ENCODE measurements at regions not wholly inside any gene's neighbourhood (a gene's known extent, or its start where the extent isn't known, plus 50 kb on each side); places are given as distances from the start of the nearest gene placed in this dataset.

DNA sequence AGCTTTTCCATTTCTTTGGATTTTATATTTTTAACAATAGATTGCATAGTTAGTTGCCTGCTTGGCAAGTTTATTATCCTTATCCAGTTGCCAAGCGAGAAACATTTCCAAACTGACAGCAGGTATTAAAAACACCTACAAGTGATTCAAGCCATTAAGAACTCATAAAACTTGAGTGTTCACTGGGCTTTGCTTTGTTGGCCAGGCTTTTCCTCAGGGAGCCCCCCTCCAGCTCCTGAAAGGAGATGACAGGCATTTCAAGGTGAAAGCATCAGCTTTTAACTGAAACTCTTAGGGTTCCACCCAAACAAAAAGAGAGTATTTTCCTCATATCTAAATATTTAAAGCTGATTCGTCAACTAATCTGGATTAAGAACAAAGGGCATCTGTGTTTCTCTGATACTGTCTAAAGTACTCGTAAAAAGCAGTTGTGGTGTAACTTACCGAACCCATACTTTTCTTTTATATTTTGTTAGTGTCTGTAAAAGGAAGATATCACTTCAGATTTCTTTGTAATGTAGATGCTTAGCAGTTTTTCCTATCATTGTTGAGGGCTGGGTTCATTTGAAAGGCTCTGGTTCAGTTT is 363.4 kb downstream of the OTOL1 start:
- TF ChIP-seq ZNF266 (tag by site-specific recombination; IDR thresholded peaks at IDR 0.05; ENCODE audit: low read depth): no peak
- TF ChIP-seq ZNF596 (tag by site-specific recombination; IDR thresholded peaks at IDR 0.05): no peak
- TF ChIP-seq REST (tag by site-specific recombination; IDR thresholded peaks at IDR 0.05): no peak
- no peak for TF ChIP-seq ZNF302 (tag by site-specific recombination; IDR thresholded peaks at IDR 0.05; ENCODE audit: low read depth)
